H9 (cell line): ENCODE measurements at regions not wholly inside any gene's neighbourhood (a gene's known extent, or its start where the extent isn't known, plus 50 kb on each side); places are given as distances from the start of the nearest gene placed in this dataset.

Experiments used
- DNase-seq: peaks from one replicate; pipeline ENCODE4 v3.0.0-alpha.2; 2017
- H2AFZ ChIP-seq: one replicate; pipeline ENCODE4 v1.6.1; 2013; ENCODE audit warnings: mild to moderate bottlenecking, low read length, control low read depth, moderate library complexity
- H2AK5ac ChIP-seq: 2 replicates; pipeline ENCODE4 v1.6.1; 2013; ENCODE audit warnings: low read length, control low read depth, mixed read lengths; ENCODE audit not compliant: insufficient read length
- H2BK120ac ChIP-seq: one replicate; pipeline ENCODE4 v1.6.1; 2013; ENCODE audit warnings: low read depth, mild to moderate bottlenecking, low read length, control low read depth, inconsistent platforms; ENCODE audit not compliant: poor library complexity, severe bottlenecking
- H2BK12ac ChIP-seq: 2 replicates; pipeline ENCODE4 v1.6.1; 2013; ENCODE audit warnings: low read length, control low read depth, mixed read lengths, low read depth; ENCODE audit not compliant: insufficient read length
- H2BK15ac ChIP-seq: 2 replicates; pipeline ENCODE4 v1.6.1; 2013; ENCODE audit warnings: low read depth, low read length, control low read depth
- H2BK20ac ChIP-seq: one replicate; pipeline ENCODE4 v1.6.1; 2013; ENCODE audit warnings: low read depth, mild to moderate bottlenecking, low read length, control low read depth, inconsistent platforms; ENCODE audit not compliant: poor library complexity, severe bottlenecking
- H2BK5ac ChIP-seq: 2 replicates; pipeline ENCODE4 v1.6.1; 2013; ENCODE audit warnings: low read length, control low read depth, mixed read lengths; ENCODE audit not compliant: insufficient read length
- H3K14ac ChIP-seq: 2 replicates; pipeline ENCODE4 v1.6.1; 2013; ENCODE audit warnings: low read length, control low read depth; ENCODE audit not compliant: insufficient read depth
- H3K18ac ChIP-seq: 2 replicates; pipeline ENCODE4 v1.6.1; 2013; ENCODE audit warnings: low read depth, mild to moderate bottlenecking, mixed read lengths, low read length, control low read depth; ENCODE audit not compliant: insufficient read length
- H3K23ac ChIP-seq: 2 replicates; pipeline ENCODE4 v1.6.1; 2013; ENCODE audit warnings: low read length, control low read depth, mixed read lengths, low read depth; ENCODE audit not compliant: insufficient read length
- H3K23me2 ChIP-seq: 2 replicates; pipeline ENCODE4 v1.6.1; 2013; ENCODE audit warnings: low read depth, mild to moderate bottlenecking, mixed read lengths, low read length, control low read depth; ENCODE audit not compliant: insufficient read length, poor library complexity, severe bottlenecking
- H3K27ac ChIP-seq: 2 replicates; pipeline ENCODE4 v1.5.1; 2013; ENCODE audit warnings: low read length, control low read depth, mixed read lengths, low read depth; ENCODE audit not compliant: insufficient read length
- H3K27me3 ChIP-seq: 2 replicates; pipeline ENCODE4 v1.6.1; 2013; ENCODE audit warnings: low read length, control low read depth, inconsistent platforms; ENCODE audit not compliant: insufficient read depth
- H3K4ac ChIP-seq: 2 replicates; pipeline ENCODE4 v1.6.1; 2013; ENCODE audit warnings: low read depth, mild to moderate bottlenecking, control low read depth, inconsistent platforms, low read length, moderate library complexity
- H3K4me1 ChIP-seq: 2 replicates; pipeline ENCODE4 v1.6.1; 2013; ENCODE audit warnings: low read length, control low read depth, inconsistent platforms; ENCODE audit not compliant: insufficient read depth
- H3K4me2 ChIP-seq: 2 replicates; pipeline ENCODE4 v1.6.1; 2013; ENCODE audit warnings: low read length, control low read depth, mixed read lengths; ENCODE audit not compliant: insufficient read length, insufficient read depth
- H3K56ac ChIP-seq: 2 replicates; pipeline ENCODE4 v1.6.1; 2013; ENCODE audit warnings: low read depth, mild to moderate bottlenecking, mixed read lengths, low read length, control low read depth; ENCODE audit not compliant: insufficient read length
- H3K79me1 ChIP-seq: 2 replicates; pipeline ENCODE4 v1.6.1; 2013; ENCODE audit warnings: low read depth, mild to moderate bottlenecking, moderate library complexity, low read length, control low read depth, inconsistent platforms; ENCODE audit not compliant: insufficient read depth, poor library complexity, severe bottlenecking
- H3K79me2 ChIP-seq: 2 replicates; pipeline ENCODE4 v1.6.1; 2013; ENCODE audit warnings: low read length, control low read depth, inconsistent platforms; ENCODE audit not compliant: insufficient read depth
- H3K9ac ChIP-seq: 2 replicates; pipeline ENCODE4 v1.6.1; 2013; ENCODE audit warnings: low read length, control low read depth, mixed read lengths; ENCODE audit not compliant: insufficient read length; ENCODE audit errors: extremely low read depth
- H3K9me3 ChIP-seq: one replicate; pipeline ENCODE4 v1.6.1; 2013; ENCODE audit warnings: low read depth, low read length, inconsistent platforms; ENCODE audit not compliant: control insufficient read depth
- H3T11ph ChIP-seq: one replicate; pipeline ENCODE4 v1.6.1; 2013; ENCODE audit warnings: mild to moderate bottlenecking, low read length, control low read depth, inconsistent platforms
- H4K20me1 ChIP-seq: one replicate; pipeline ENCODE4 v1.6.1; 2013; ENCODE audit not compliant: control insufficient read depth, insufficient read length, insufficient read depth
- H4K5ac ChIP-seq: 2 replicates; pipeline ENCODE4 v1.6.1; 2013; ENCODE audit warnings: low read depth, mild to moderate bottlenecking, mixed read lengths, low read length, control low read depth; ENCODE audit not compliant: insufficient read length
- H4K8ac ChIP-seq: replicated peaks from 2 replicates; pipeline ENCODE4 v1.6.1; 2013; ENCODE audit warnings: low read length, control low read depth, mixed read lengths, low read depth; ENCODE audit not compliant: insufficient read length
- H4K91ac ChIP-seq: 2 replicates; pipeline ENCODE4 v1.6.1; 2013; ENCODE audit warnings: low read depth, mild to moderate bottlenecking, moderate library complexity, mixed read lengths, low read length, control low read depth; ENCODE audit not compliant: insufficient read length
- H3K27ac Mint-ChIP-seq, 3 experiments: 2 replicates in 2 of 3; 3 replicates in 1 of 3; pipeline ENCODE4 v1.8.0; 2020 to 2021; ENCODE audit warnings: mixed read lengths in 3 of 3, mild to moderate bottlenecking in 1 of 3, moderate library complexity in 1 of 3
- H3K27me3 Mint-ChIP-seq: 2 replicates; pipeline ENCODE4 v1.8.0; 2021; ENCODE audit warnings: low read depth, mild to moderate bottlenecking, moderate library complexity, mixed read lengths
- H3K36me3 Mint-ChIP-seq, 3 experiments: 2 replicates in 2 of 3; 3 replicates in 1 of 3; pipeline ENCODE4 v1.8.0; 2020 to 2021; ENCODE audit warnings: low read depth in 3 of 3, mixed read lengths in 3 of 3; ENCODE audit not compliant: insufficient read depth in 1 of 3
- H3K4me1 Mint-ChIP-seq, 2 experiments: 2 replicates each; pipeline ENCODE4 v1.8.0; 2020; ENCODE audit warnings: mixed read lengths in 2 of 2
- H3K4me3 Mint-ChIP-seq, 2 experiments: 2 replicates in 1 of 2; 3 replicates in 1 of 2; pipeline ENCODE4 v1.8.0; 2020 to 2021; ENCODE audit warnings: mild to moderate bottlenecking in 2 of 2, mixed read lengths in 2 of 2, moderate library complexity in 1 of 2
- H3K9me3 Mint-ChIP-seq, 2 experiments: 2 replicates in 1 of 2; 3 replicates in 1 of 2; pipeline ENCODE4 v1.8.0; 2020; ENCODE audit warnings: mild to moderate bottlenecking in 2 of 2, mixed read lengths in 2 of 2, moderate library complexity in 1 of 2
- TF ChIP-seq, protein P1 (sequence below): fragments of 200-600 bp; sonication (generic); conservative IDR thresholded peaks from 3 replicates; pipeline ENCODE4 v1.8.0; 2021; ENCODE audit warnings: antibody characterized with exemption, mild to moderate bottlenecking

- no peak overlapping the region for H3K56ac ChIP-seq
- H3K4me2 ChIP-seq = no peak overlapping the region
- H2BK5ac ChIP-seq = no peak overlapping the region
- no peaks in the 10 kb centered on the region for H3K79me1 ChIP-seq
- H3K27ac Mint-ChIP-seq = peak overlapping the region in 1 of 3 experiments; percentile 55; a peak in 1 of 7 replicates
- H3K4ac ChIP-seq = no peak overlapping the region
- no peak overlapping the region for H3T11ph ChIP-seq
- no peaks in the 10 kb centered on the region for H3K79me2 ChIP-seq
- no peak overlapping the region for H3K14ac ChIP-seq
- no peak overlapping the region for H2AK5ac ChIP-seq
- H3K4me3 Mint-ChIP-seq = no peak overlapping the region
- no peak overlapping the region for H3K27ac ChIP-seq
- H2BK20ac ChIP-seq = no peak overlapping the region
- H4K91ac ChIP-seq = no peak overlapping the region
- H2BK120ac ChIP-seq = no peak overlapping the region
- no peak overlapping the region for H2BK15ac ChIP-seq
- H3K18ac ChIP-seq = no peak overlapping the region
- H4K8ac ChIP-seq = no peak overlapping the region
- no peaks in the 10 kb centered on the region for H4K20me1 ChIP-seq
- no peak overlapping the region for H4K5ac ChIP-seq
- H3K27me3 ChIP-seq = no peaks in the 10 kb centered on the region
- H2AFZ ChIP-seq = no peak overlapping the region
- peaks cover 6 to 11% of the 10 kb centered on the region in 2 experiments for H3K4me1 Mint-ChIP-seq
- H2BK12ac ChIP-seq = no peak overlapping the region
- no peak for DNase-seq
- H3K9ac ChIP-seq = no peak overlapping the region
- H3K36me3 Mint-ChIP-seq = no peaks in the 10 kb centered on the region; a peak in 1 of 7 replicates
- no peak overlapping the region for H3K23ac ChIP-seq
- no peaks in the 10 kb centered on the region for H3K27me3 Mint-ChIP-seq
- H3K4me1 ChIP-seq = no peaks in the 10 kb centered on the region
- TF ChIP-seq, protein P1, sequence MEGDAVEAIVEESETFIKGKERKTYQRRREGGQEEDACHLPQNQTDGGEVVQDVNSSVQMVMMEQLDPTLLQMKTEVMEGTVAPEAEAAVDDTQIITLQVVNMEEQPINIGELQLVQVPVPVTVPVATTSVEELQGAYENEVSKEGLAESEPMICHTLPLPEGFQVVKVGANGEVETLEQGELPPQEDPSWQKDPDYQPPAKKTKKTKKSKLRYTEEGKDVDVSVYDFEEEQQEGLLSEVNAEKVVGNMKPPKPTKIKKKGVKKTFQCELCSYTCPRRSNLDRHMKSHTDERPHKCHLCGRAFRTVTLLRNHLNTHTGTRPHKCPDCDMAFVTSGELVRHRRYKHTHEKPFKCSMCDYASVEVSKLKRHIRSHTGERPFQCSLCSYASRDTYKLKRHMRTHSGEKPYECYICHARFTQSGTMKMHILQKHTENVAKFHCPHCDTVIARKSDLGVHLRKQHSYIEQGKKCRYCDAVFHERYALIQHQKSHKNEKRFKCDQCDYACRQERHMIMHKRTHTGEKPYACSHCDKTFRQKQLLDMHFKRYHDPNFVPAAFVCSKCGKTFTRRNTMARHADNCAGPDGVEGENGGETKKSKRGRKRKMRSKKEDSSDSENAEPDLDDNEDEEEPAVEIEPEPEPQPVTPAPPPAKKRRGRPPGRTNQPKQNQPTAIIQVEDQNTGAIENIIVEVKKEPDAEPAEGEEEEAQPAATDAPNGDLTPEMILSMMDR = no peak
- H3K23me2 ChIP-seq = no peaks in the 10 kb centered on the region
- no peaks in the 10 kb centered on the region; a peak in 1 of 5 replicates for H3K9me3 Mint-ChIP-seq
- no peaks in the 10 kb centered on the region for H3K9me3 ChIP-seq
Measured at GRCh38 chr2:59988341-59988740, 565.1 kb downstream of the BCL11A start.
